GM19397 (cell line): ENCODE measurements at regions not wholly inside any gene's neighbourhood (a gene's known extent, or its start where the extent isn't known, plus 50 kb on each side); places are given as distances from the start of the nearest gene placed in this dataset.
"Not testable (repeated sequence)": the region's sequence is repeated elsewhere in the genome, so short reads cannot be mapped to it uniquely, and the experiment has no call there.

Experiments
- ATAC-seq: cut with Tn5 transposase; IDR thresholded peaks from one replicate; pipeline ENCODE4 v1.9.1; 2021; ENCODE audit warnings: mild to moderate bottlenecking, moderate library complexity; ENCODE audit not compliant: unreplicated experiment

DNA sequence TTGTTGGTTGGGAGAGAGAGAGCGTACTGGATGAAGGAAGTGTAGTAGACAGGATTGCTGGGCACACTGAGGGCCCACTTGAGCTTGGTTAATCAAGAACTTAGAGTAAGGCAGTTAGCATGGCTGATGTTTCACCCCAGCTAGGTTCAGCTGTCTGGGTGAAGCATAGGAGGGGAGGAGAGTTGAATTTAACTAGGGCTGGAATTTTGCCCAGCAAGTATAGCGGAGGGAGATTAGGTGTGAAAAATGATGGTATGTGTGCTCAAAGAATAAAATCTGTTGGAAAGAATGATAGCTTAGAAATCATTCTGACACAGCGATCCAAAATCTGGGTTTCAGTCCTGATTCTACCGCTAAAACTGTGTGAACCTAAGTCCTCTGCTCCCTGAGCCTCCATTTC, 461.5 kb upstream of the PROX1 start:
- no peak for ATAC-seq

DNA sequence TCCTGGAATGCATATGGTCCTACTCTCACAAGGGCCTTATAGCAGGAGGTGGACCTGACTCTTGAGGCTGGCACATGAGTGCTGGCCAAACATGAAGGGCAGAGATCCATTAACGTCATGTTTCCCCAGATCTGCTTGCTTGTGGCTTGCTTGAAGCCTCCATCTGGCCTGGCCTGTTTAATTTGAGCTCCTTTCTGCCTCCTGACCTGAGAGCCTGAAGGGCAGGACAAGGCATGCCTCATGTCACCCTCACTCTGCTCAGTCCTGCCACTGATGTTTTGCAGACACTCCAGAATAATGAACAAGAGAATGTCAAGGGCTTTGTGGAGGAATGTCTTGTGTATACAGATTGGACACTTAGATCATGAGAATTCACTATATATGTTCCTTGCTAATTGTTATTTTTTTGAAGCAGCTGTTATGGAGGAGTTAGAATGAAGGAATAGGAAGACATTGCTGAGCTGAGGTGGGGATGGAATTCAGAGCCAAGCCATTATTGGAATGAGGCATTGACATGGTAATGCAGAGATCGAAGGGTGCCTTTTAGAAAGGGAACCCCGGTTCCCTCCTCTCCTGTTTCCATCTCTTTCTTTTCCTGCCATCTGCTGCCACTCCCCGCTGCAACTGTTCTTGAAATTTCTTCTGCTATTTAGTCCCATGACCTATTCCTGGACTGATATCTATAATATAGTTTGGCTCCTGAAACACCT, 457.0 kb upstream of the PROX1 start:
- no peak for ATAC-seq

DNA sequence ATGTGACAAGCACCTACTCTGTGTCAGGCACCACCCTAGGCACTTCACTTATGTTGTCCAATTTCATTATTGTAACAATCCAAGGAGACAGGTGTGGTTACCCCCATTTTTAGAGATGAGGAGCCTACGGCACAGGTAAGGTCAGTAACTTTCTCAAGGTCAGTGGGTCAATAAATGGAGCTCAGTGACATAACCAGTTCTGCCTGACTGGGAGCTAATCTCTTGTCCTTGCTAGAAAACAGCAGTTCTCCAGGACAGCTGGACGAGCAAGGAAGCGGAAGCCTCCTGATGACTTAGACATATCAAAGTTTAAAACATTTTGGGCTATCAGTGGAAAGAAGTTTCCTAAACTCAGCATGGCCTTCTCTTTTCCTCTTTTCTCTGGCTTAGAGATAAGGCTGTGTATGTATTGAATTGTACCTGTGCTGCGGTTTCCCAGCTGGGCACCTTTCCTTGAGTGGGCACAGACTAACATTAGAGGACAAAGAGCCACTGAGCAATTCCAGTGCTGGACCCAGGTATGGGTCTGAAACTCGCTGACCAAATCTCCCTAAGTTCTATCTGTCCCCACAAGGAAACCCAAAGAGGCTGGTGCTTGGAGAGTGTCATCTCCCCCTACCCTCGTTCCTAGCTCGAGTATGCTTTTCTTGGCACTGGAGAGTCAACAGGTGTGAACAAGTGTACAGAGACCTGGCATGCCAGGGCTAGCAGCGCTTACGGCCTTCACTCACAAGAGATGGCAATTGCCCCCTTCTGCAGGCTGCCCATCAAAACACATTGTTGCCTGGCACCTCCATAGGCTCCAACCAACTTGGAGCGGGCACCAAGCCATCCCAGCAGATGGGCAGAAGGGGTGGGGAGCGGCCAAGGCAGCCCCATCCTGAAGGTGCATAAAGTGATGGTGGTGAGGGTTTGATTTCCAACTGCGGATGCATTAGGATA, 456.1 kb upstream of the PROX1 start:
- no peak for ATAC-seq

DNA sequence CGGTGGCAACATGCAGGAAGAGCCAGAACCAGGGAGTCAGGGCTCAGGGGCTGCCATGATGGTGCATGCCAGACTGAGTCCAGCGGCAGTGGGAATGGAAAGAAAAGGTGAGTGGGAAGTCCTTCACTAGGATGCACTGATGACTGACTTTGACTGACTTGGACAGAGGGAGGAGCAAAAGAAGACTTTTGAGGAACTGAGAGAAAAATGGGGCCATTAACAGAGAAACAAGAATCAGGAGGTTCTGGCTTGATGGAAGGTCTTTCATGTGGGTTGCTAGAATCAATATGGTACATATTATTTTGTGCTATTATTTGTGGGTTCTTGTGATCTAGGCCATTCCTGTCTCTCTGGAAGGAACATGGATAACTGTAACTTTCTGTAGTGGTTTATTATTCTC, 454.6 kb upstream of the PROX1 start:
- no peak for ATAC-seq

DNA sequence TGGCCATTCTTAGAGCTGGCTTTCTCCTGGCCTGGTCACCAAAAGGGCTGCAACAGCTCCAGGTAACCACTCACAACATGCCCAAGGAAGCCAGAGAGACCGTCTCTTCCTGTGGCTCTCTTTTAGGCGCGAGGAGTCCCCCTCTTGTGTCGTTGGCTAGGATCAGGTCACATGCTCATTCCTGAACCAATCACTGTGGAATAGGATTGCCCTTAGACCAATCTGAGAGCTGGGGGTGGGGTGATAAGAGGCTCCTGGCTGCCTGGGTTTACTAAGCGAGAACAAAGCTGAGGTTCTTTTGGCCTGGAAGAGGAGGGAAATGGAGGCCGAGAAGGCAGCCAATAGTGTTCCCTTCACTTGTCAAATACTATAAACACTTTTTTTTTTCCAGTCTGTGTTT, 452.1 kb upstream of the PROX1 start:
- ATAC-seq = no peak

DNA sequence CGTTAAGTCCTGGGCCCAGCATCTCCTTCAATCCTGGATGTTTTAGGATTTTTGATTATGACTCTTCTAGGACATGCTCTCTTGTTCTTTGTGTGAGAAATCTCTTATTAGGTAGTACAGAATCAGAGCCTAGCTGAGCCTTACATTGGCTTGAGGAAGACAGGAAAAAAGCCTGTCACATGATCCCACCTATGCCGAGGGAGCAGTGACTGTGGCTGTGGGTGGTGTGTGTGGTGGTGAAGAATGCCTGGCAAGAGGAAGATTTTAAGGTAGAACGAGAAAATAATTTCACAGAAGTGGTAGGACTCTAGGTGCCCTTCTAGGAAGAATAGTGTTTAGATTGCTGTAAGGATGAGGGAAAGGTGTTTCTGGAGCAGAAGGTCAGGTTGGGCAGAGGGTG, 449.5 kb upstream of the PROX1 start:
- ATAC-seq = no peak

DNA sequence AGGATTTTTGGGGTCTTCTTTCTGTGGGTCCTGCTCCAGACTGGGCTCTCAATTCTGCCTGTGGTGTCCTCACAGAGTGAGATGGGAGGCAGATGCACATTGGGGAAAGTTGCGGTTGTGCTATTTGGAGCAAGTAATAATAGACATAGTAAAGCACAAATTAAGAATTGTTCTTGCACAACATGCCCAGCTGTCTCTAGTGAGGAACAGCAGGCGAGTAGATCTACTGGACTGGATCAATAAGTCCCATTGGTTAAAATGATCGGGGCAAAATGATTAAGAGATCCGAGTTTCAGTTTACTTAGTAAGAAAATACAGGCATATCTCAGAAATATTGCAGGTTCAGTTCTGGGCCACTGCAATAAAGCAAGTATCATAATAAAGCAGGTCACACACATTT, 448.3 kb upstream of the PROX1 start:
- no peak for ATAC-seq

DNA sequence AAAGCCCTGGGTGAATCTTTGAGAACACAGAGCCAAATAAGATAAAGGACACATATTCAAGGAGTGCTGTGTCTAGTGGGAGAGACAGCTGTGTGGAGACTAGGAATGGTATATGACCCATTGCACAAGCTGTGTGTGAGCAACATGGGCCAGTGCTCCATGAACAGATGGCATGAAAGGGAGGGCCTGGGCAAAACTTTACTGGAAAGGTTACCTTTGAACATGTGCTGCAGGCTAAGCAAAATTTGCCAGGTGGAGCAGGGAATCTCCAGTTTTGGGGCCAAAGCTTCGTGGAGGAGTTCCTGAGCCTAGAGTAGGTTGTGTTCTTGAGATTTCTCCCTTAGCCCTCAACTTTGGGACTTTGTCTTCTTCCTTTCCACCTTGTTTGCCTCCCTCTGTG, 446.1 kb upstream of the PROX1 start:
- ATAC-seq = no peak

DNA sequence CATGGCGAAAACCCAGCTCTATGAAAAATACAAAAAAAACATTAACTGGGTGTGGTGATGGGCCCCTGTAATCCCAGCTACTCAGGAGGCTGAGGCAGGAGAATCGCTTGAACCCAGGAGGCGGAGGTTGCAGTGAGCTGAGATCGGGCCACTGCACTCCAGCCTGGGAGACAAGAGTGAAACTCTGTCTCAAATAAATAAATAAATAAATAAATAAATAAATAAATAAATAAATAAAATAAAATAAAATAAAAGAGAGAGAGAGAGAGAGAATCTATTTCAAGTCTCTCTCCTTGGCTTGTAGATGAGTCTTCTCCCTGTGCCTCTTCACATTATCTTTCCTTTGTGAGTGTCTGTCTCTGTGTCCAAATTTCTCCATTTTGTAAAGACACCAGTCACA, 442.6 kb upstream of the PROX1 start:
- not testable (repeated sequence) for ATAC-seq

DNA sequence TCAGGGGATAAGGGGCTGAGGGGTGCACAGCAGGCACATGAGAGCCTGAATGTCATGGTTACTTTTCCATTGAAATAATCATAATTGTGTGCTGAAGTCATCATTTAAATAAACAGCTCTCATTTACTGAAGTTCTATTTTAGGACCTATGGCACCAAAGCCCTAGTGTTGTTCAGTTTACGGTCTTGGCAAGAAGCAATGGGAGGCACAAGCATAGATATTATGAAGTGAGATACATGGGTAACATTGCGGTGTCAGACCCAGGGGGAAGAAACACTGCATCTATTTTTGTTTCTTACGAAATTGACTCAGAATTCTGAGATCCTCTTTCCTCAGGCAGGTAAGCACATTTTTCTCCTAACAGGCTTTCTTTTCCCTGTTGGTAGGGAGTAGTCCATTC, 437.8 kb upstream of the PROX1 start:
- ATAC-seq = no peak

DNA sequence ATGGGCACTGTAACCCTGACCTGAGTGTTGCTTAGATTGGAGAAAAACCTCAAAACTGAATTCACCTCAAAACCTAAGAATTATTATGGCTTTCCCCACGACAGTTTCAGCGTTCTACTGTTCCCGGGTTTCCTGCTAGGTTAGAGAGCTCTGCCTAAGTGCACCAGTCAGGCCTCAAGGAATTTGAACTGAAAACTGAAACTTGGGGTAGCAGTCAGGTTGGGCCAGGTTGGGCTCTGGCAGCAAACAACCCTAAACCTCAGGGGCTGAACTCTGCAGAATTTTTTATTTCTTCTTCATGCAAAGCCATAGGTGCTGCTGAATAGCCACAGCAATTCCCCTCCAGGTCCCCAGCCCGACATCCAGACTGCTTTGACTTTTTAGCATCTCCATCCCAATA, 437.0 kb upstream of the PROX1 start:
- ATAC-seq = no peak

DNA sequence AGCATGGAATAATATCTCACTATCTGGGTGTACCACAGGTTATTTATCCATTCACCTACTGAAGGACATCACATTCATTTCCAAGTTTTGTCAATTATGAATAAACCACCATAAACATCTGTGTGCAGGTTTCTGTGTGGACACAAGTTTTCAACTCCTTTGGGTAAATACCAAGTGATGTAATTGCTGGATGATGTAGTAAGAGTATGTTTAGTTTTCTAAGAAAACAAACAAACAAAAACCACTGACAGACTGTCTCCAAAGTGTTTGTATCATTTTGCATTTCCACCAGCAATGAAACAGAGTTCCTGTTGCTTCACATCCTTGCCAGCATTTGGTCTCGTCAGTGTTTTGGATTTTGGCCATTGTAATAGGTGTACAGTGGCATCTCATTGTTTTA, 435.7 kb upstream of the PROX1 start:
- no peak for ATAC-seq

DNA sequence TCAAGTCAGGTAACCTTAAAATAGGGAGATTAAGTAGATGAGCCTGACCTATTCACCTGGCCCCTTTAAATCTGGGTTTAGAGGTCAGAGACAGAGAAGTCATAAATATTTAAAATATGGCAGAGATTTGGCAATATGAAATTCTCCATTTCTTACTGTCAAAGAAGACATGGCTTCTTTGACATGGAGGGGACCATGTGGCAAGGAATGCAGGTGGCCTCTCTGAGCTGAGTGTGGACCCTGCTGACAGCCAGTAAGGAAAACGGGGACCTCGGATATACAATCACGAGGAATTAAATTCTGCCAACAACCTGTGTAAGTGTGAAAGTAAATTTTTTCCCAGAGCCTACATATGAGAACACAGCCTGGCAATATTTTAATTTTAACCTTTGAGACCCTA, 427.5 kb upstream of the PROX1 start:
- no peak for ATAC-seq

DNA sequence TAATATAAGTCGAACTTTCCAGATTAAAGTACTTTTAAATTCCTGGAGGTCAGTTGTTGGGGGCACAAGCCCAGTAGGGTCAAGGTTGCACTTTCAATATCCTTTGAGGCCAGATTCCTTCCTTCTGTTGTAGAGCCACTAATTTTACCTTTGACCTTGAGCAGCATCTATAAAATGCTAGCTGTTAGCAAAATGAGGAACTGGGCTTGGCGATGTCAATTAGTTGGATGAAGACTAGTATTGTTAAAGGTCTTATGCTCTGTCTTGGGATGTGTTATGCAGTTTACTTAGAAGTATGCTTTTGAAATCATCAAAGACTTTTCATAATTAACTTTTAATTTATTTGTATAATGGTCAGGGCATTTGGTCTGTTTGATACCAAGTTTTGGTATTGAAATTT, 425.9 kb upstream of the PROX1 start:
- no peak for ATAC-seq

DNA sequence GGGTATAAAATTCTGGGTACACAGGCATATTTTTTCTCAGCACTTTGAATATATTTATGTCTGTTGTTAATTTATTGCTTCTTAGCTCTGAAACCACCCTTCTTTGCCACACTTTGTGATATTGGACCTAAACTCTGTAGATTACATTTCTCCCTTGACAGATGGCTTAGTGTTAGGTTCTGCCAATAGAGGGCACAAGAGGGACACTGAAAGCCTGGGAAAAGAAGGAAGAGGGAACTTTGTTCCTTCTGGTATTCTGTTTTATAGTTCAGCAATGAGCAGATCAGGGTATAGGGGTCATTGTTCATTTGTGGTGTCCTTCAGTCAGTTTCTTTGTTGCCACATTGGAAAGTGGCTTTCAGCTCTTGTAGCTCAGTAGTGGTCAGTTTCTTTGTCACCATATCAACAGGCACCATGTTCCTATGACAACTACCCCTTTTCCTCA, 423.5 kb upstream of the PROX1 start:
- no peak for ATAC-seq

DNA sequence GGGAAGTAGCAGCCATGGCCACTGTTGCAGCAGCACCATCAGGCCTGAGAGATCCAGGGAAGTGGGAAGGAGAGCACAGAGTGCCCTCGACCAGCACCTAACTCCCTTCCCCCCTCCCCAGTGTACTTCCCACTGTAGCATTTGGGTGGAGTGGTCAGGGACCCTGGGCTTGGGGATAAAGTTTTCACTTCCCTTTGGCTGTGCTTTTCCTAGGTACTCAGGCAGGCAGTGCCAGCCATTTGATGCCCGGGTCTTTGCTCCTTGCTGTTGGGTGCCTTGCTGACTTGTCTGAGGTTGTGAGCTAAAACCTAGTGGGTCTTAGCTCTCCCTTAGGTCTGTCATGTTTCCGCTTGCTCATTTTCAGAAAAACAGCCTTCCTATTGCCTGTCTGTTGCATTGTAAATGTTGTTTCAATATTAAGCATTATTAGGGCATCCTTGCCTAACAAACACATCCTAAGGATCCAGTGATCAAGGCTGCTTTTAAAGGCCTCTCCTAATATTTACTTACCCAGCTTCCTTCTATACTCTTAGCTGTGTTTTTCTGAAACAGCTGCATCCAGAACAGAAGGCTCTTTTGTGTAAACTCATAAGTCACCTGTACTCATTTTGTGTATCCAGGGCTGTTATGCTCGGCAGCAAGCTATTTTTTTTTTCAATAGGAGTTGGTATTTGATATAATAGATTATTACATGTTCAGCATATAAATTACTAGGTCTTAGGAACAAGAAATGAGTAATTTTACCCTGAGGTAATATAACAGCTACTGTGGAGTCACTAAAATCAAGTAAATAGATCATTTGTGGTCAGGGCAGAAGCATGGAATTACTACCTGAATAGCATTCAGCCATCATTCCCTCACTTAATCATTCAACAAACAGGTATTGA, 418.6 kb upstream of the PROX1 start:
- ATAC-seq = no peak

DNA sequence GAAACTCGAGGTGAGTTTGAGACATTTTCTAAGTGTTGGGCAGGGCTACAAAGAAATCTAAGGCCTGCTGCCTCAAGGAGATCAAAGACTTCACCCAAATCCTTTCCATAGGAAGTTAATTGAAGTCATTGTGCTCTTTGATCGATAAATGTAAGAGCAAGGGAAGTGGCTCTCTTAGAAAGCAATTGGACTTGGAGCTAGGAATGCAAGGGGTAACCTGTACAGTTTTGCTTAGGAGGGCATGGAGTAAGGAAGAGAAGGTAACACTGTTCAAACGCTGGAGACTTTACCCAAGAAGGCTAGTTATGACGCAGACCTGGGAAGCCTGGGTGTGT, 418.0 kb upstream of the PROX1 start:
- ATAC-seq = no peak

DNA sequence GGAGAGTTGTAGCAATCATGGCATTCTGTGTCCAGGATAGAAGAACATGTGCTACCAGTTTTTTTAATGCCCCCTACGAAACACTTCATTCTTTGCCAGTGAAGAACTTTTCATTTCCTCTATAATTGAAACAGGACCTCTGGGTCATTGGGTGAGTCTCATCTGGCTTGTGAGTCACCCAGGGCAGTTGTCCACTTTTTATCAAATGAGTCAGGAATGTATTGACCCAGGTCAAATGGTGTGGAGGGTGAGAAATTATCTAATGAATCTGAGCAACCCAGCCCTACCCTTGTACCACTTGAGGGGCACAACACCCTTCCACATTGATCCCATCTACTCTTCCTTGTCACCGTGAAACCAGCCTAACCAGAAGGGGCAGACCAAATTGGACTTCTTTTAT, 417.3 kb upstream of the PROX1 start:
- no peak for ATAC-seq

DNA sequence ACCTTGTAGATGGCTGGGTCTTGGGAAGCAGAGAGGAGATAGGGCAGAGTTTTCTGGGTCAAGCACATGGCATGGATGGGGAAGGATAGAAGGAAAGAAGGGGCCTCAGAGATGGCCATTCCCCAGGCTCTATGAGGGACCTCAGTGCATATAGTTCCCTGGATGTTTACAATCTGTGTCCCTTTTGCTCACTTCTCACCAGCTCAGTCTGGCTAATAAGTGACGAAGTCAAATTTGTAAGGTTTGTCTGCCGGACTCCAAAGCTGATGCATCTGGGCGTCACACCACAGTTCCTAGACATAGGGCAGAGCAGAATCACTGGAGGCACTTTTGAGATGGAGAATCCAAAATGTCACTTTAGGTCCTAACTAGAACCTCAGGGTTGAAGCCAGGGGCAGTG, 416.4 kb upstream of the PROX1 start:
- no peak for ATAC-seq

DNA sequence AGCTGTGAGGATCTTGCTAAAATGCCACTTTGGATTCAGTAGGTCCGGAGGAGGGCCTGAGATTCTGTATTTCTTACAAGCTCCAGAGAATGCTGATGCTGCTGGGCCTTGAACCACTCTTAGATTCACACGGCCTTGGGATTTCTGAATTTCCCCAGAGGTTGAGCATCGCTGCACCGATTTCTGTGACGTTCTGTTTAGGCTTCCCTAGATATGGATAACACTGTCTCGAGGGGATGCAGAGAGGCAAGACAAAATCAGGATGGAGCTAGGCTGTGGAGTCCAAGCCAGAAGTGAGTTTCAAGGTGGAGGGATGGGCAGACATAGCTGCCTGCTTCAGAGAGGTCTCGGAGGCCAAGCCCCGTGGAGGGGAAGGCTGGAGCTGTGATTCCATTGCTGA, 415.9 kb upstream of the PROX1 start:
- no peak for ATAC-seq

DNA sequence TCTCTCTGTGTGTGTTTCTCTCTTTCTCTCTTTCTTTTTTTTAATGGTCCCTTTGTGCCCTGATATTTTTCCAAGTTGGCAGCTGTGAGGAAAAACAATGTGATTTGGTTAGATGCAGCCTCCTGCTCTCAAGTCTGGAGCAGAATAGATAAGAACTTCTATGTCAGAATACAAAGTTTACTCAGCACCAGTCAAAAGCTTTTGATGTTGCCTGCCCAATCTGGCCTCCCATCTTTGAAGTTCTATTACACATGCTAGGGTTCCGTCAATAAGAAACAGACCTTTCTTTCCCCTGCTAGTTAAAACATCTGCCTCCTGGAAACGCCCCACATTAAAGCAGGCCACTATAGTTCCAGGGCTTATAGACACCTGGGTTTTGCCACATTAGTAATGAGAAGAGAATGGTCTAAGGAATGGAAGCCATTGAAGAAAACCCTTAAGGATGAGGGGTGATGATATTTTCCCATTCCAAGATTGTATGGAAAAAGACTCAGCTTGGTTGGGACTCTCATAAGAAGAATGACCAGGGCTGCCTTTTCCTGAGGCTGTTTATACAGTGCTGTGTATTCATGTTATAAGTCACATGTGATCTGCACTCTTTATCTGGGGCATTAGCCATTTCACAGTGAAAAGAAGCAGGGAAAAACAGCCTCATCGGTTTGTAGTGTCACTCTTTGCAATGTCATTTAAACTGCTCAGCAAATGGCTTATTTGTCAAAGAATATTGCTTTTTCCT, 414.7 kb upstream of the PROX1 start:
- ATAC-seq = no peak
